Peyer's patch (tissue), 4 donors: ENCODE measurements at regions not wholly inside any gene's neighbourhood (a gene's known extent, or its start where the extent isn't known, plus 50 kb on each side); places are given as distances from the start of the nearest gene placed in this dataset.

Source experiments
- POLR2A ChIP-seq, 2 donors: fragments of 450-650 bp; IDR thresholded peaks; one replicate each; pipeline ENCODE4 v1.5.1; 2017; ENCODE audit warnings: antibody characterized with exemption in 2 of 2, mild to moderate bottlenecking in 2 of 2, moderate library complexity in 2 of 2
- TF ChIP-seq, protein P1 (sequence below), 6 experiments: fragments of 450-650 bp in 4 of 6; fragments of 200-600 bp in 2 of 6; sonication (generic) in 1 of 6; IDR thresholded peaks; one replicate each; pipeline ENCODE4 v1.5.1; 2017 to 2019; ENCODE audit warnings: antibody characterized with exemption in 6 of 6, mild to moderate bottlenecking in 3 of 6, moderate library complexity in 1 of 6

DNA sequence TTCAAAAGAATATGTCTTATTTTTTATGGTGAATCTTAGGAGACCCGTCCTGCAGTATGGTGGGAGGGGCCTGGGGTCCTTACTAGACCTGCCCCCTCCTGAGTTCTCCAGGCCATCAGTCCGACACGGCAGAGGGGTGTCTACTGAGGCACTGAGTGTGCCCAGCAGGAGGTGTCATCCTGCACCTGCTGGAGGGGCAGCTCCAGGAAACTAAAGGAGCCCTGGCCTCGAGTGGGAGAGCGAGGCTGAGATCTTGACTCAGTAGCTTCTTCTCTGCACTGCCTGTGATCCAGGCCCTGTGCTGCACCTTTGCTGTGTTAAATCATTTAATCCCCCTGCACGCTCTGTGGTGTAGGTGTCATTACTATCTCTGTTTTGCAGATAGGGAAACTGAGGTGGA, 587.7 kb downstream of the PTPRU start:
- TF ChIP-seq, protein P1, sequence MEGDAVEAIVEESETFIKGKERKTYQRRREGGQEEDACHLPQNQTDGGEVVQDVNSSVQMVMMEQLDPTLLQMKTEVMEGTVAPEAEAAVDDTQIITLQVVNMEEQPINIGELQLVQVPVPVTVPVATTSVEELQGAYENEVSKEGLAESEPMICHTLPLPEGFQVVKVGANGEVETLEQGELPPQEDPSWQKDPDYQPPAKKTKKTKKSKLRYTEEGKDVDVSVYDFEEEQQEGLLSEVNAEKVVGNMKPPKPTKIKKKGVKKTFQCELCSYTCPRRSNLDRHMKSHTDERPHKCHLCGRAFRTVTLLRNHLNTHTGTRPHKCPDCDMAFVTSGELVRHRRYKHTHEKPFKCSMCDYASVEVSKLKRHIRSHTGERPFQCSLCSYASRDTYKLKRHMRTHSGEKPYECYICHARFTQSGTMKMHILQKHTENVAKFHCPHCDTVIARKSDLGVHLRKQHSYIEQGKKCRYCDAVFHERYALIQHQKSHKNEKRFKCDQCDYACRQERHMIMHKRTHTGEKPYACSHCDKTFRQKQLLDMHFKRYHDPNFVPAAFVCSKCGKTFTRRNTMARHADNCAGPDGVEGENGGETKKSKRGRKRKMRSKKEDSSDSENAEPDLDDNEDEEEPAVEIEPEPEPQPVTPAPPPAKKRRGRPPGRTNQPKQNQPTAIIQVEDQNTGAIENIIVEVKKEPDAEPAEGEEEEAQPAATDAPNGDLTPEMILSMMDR (IDR thresholded peaks at IDR 0.05), result no peak
- no peak for TF ChIP-seq POLR2A (IDR thresholded peaks at IDR 0.05)
